CD1c-positive myeloid dendritic cell (primary cell): ENCODE measurements at regions not wholly inside any gene's neighbourhood (a gene's known extent, or its start where the extent isn't known, plus 50 kb on each side); places are given as distances from the start of the nearest gene placed in this dataset.
"Not testable (repeated sequence)": the region's sequence is repeated elsewhere in the genome, so short reads cannot be mapped to it uniquely, and the experiment has no call there.

Source experiments
- DNase-seq: peaks from one replicate; pipeline ENCODE4 v3.0.0-alpha.2; 2016; ENCODE audit errors: extremely low spot score

GRCh38 chr2:18987016-18987415 lies 371.4 kb downstream of the OSR1 start:
- no peak for DNase-seq

- DNase-seq = no peak
These were observed 372.4 kb downstream of the OSR1 start for GRCh38 chr2:18986046-18986445.

GRCh38 chr2:18980786-18981430 lies 377.5 kb downstream of the OSR1 start:
- no peak for DNase-seq

GRCh38 chr2:18980104-18980785 lies 378.2 kb downstream of the OSR1 start:
- no peak for DNase-seq

GRCh38 chr2:18977409-18977808 lies 381.0 kb downstream of the OSR1 start:
- no peak for DNase-seq

- no peak for DNase-seq
These were observed 382.1 kb downstream of the OSR1 start for GRCh38 chr2:18976168-18976961.

GRCh38 chr2:18975506-18976167 lies 382.8 kb downstream of the OSR1 start:
- no peak for DNase-seq

- no peak for DNase-seq
These were observed 382.3 kb upstream of the NT5C1B start for GRCh38 chr2:18971628-18972027.

GRCh38 chr2:18971069-18971378 lies 381.7 kb upstream of the NT5C1B start:
- no peak for DNase-seq

- DNase-seq = no peak
These were observed 376.8 kb upstream of the NT5C1B start for GRCh38 chr2:18966131-18966530.

- not testable (repeated sequence) for DNase-seq
These were observed 374.4 kb upstream of the NT5C1B start for GRCh38 chr2:18963739-18964256.

GRCh38 chr2:18961991-18962421 lies 372.6 kb upstream of the NT5C1B start:
- DNase-seq = no peak

- no peak for DNase-seq
These were observed 370.8 kb upstream of the NT5C1B start for GRCh38 chr2:18959952-18960717.

- DNase-seq = no peak
These were observed 369.8 kb upstream of the NT5C1B start for GRCh38 chr2:18959200-18959599.

- no peak for DNase-seq
These were observed 368.5 kb upstream of the NT5C1B start for GRCh38 chr2:18957909-18958308.

- DNase-seq = no peak
These were observed 361.0 kb upstream of the NT5C1B start for GRCh38 chr2:18950361-18950851.

GRCh38 chr2:18949871-18950270 lies 360.5 kb upstream of the NT5C1B start:
- DNase-seq = no peak

- DNase-seq = no peak
These were observed 350.8 kb upstream of the NT5C1B start for GRCh38 chr2:18940184-18940583.

- not testable (repeated sequence) for DNase-seq
These were observed 350.4 kb upstream of the NT5C1B start for GRCh38 chr2:18939740-18940139.

- no peak for DNase-seq
These were observed 345.5 kb upstream of the NT5C1B start for GRCh38 chr2:18934886-18935285.

GRCh38 chr2:18932853-18933252 lies 343.5 kb upstream of the NT5C1B start:
- DNase-seq = no peak
